Astrocyte (in vitro differentiated cells and primary cell): ENCODE measurements at regions not wholly inside any gene's neighbourhood (a gene's known extent, or its start where the extent isn't known, plus 50 kb on each side); places are given as distances from the start of the nearest gene placed in this dataset.

ENCODE experiments used
- EZH2 ChIP-seq: IDR thresholded peaks from 2 replicates; pipeline ENCODE4 v1.6.1; 2012; ENCODE audit warnings: mild to moderate bottlenecking, low read length, inconsistent platforms; ENCODE audit not compliant: insufficient read depth
- TF ChIP-seq, protein P1 (sequence below): IDR thresholded peaks from 2 replicates; pipeline ENCODE4 v1.5.1; 2011; ENCODE audit warnings: low read depth, mild to moderate bottlenecking, inconsistent platforms, low read length, moderate library complexity; ENCODE audit not compliant: insufficient read depth

DNA sequence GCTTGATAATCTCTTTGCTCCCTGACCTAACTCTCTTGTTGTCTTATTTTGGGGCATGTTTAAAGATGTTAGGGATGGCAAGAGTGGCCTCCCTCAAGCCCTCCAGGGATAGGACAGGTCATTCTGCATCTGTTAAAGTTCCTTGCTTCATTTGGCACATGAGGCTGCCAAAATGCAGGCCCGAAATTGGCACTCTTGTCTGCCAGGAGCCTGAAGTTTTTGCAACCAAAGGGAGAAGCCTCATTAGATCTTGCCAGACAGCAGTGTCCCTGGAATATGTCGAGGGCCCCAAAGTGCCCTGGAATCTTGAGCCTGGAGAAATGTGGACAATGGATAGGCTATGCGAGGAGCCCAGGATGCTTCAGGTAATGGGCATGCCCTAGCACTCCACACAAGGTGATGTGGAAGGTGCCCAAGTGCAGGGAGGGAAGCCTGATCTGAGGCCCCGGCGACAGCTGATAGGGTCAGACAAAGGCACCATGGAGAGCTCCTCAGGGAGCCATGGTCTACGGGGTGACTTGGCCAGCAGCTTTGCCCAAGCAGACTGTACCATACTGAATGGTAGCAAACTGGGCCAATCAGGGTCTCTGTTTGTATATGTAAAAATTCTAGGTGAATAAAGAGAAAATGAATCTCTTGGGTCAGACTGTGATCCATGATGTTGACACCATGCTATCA is 173.0 kb upstream of the WSCD2 start:
- TF ChIP-seq, protein P1, sequence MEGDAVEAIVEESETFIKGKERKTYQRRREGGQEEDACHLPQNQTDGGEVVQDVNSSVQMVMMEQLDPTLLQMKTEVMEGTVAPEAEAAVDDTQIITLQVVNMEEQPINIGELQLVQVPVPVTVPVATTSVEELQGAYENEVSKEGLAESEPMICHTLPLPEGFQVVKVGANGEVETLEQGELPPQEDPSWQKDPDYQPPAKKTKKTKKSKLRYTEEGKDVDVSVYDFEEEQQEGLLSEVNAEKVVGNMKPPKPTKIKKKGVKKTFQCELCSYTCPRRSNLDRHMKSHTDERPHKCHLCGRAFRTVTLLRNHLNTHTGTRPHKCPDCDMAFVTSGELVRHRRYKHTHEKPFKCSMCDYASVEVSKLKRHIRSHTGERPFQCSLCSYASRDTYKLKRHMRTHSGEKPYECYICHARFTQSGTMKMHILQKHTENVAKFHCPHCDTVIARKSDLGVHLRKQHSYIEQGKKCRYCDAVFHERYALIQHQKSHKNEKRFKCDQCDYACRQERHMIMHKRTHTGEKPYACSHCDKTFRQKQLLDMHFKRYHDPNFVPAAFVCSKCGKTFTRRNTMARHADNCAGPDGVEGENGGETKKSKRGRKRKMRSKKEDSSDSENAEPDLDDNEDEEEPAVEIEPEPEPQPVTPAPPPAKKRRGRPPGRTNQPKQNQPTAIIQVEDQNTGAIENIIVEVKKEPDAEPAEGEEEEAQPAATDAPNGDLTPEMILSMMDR = no peak
- TF ChIP-seq EZH2 = no peak
